Uterus (tissue), 2 donors: ENCODE measurements at regions not wholly inside any gene's neighbourhood (a gene's known extent, or its start where the extent isn't known, plus 50 kb on each side); places are given as distances from the start of the nearest gene placed in this dataset.

Source experiments
- CTCF ChIP-seq, 4 experiments: fragments of 200-600 bp in 2 of 4; fragments of 450-650 bp in 2 of 4; sonication (generic) in 2 of 4; IDR thresholded peaks; one replicate each; pipeline ENCODE4 v1.5.1; 2016 to 2019; ENCODE audit warnings: antibody characterized with exemption in 4 of 4, mild to moderate bottlenecking in 2 of 4, moderate library complexity in 1 of 4
- POLR2A ChIP-seq, 2 donors: fragments of 450-650 bp; IDR thresholded peaks; one replicate each; pipeline ENCODE4 v1.6.1; 2016; ENCODE audit warnings: antibody characterized with exemption in 2 of 2, mild to moderate bottlenecking in 1 of 2, moderate library complexity in 1 of 2

- TF ChIP-seq CTCF (IDR thresholded peaks at IDR 0.05): no peak
- no peak for TF ChIP-seq POLR2A (IDR thresholded peaks at IDR 0.05)
Observed at GRCh38 chr12:107288414-107289127, 195.2 kb upstream of the CRY1 start.
